ENCODE measurements at regions not wholly inside any gene's neighbourhood (a gene's known extent, or its start where the extent isn't known, plus 50 kb on each side); places are given as distances from the start of the nearest gene placed in this dataset.

DNA sequence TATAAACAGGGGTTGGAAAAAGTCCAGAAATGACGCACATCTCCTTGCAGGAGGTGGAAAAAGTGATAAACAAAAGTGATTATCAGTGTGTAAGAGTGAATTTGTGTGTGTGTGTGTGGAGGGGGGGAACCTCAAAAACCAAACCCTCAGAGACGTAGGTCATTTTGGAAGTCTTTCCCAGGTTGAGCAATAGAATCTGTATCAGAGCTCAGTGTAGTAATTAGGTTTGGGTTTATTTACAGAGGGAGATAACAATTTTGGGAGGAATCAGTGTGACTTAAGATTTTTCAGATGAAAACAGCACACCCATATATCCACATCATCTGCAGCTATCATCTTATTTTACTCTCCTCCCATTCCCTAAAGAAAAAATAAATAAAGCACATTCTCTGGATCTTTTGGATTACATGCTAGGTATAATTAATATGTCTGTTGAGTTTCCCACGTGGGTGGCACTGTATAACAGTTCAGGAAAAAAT, 406.4 kb downstream of the FGF9 start (continued):
- TF ChIP-seq, protein P1, sequence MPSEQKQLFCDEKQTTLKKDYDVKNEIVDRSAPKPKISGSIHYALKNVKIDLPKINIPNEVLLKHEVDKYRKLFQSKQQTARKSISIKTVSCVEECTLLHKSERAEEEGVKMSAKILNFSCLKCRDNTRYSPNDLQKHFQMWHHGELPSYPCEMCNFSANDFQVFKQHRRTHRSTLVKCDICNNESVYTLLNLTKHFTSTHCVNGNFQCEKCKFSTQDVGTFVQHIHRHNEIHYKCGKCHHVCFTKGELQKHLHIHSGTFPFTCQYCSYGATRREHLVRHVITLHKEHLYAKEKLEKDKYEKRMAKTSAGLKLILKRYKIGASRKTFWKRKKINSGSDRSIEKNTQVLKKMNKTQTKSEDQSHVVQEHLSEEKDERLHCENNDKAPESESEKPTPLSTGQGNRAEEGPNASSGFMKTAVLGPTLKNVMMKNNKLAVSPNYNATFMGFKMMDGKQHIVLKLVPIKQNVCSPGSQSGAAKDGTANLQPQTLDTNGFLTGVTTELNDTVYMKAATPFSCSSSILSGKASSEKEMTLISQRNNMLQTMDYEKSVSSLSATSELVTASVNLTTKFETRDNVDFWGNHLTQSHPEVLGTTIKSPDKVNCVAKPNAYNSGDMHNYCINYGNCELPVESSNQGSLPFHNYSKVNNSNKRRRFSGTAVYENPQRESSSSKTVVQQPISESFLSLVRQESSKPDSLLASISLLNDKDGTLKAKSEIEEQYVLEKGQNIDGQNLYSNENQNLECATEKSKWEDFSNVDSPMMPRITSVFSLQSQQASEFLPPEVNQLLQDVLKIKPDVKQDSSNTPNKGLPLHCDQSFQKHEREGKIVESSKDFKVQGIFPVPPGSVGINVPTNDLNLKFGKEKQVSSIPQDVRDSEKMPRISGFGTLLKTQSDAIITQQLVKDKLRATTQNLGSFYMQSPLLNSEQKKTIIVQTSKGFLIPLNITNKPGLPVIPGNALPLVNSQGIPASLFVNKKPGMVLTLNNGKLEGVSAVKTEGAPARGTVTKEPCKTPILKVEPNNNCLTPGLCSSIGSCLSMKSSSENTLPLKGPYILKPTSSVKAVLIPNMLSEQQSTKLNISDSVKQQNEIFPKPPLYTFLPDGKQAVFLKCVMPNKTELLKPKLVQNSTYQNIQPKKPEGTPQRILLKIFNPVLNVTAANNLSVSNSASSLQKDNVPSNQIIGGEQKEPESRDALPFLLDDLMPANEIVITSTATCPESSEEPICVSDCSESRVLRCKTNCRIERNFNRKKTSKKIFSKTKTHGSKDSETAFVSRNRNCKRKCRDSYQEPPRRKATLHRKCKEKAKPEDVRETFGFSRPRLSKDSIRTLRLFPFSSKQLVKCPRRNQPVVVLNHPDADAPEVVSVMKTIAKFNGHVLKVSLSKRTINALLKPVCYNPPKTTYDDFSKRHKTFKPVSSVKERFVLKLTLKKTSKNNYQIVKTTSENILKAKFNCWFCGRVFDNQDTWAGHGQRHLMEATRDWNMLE (tag by site-specific recombination; conservative IDR thresholded peaks at IDR 0.05; ENCODE audit: low read depth): no peak
- TF ChIP-seq ZNF580 (tag by site-specific recombination; IDR thresholded peaks at IDR 0.05) (no peak), EGR2 (tag by site-specific recombination; IDR thresholded peaks at IDR 0.05; ENCODE audit: low read depth) (no peak), ZNF670 (tag by site-specific recombination; IDR thresholded peaks at IDR 0.05; ENCODE audit: low read depth) (no peak), ZNF544 (tag by site-specific recombination; IDR thresholded peaks at IDR 0.05) (no peak), ZNF350 (tag by site-specific recombination; IDR thresholded peaks at IDR 0.05) (no peak), HIC1 (tag by site-specific recombination; IDR thresholded peaks at IDR 0.05) (no peak), ZNF211 (tag by site-specific recombination; IDR thresholded peaks at IDR 0.05; ENCODE audit: low read depth) (no peak), ZNF747 (tag by site-specific recombination; IDR thresholded peaks at IDR 0.05) (no peak), KLF9 (tag by site-specific recombination; IDR thresholded peaks at IDR 0.05; ENCODE audit: low read depth) (no peak), ZNF610 (tag by site-specific recombination; IDR thresholded peaks at IDR 0.05; ENCODE audit: borderline replicate concordance) (no peak), ZNF174 (tag by site-specific recombination; IDR thresholded peaks at IDR 0.05) (no peak), HOXA7 (CRISPR knock-in tag; IDR thresholded peaks at IDR 0.05; ENCODE audit: borderline replicate concordance) (no peak), ZFP37 (tag by site-specific recombination; IDR thresholded peaks at IDR 0.05) (no peak), ZNF704 (tag by site-specific recombination; IDR thresholded peaks at IDR 0.05) (no peak), ZNF394 (tag by site-specific recombination; IDR thresholded peaks at IDR 0.05; ENCODE audit: borderline replicate concordance) (no peak), ZNF529 (tag by site-specific recombination; IDR thresholded peaks at IDR 0.05; ENCODE audit: insufficient replicate concordance) (no peak), ZNF362 (tag by site-specific recombination; IDR thresholded peaks at IDR 0.05) (no peak), ZNF214 (tag by site-specific recombination; IDR thresholded peaks at IDR 0.05; ENCODE audit: borderline replicate concordance) (no peak), ZNF202 (tag by site-specific recombination; IDR thresholded peaks at IDR 0.05; ENCODE audit: borderline replicate concordance) (no peak), ZNF426 (tag by site-specific recombination; IDR thresholded peaks at IDR 0.05) (no peak)
- TF ChIP-seq, protein P2, sequence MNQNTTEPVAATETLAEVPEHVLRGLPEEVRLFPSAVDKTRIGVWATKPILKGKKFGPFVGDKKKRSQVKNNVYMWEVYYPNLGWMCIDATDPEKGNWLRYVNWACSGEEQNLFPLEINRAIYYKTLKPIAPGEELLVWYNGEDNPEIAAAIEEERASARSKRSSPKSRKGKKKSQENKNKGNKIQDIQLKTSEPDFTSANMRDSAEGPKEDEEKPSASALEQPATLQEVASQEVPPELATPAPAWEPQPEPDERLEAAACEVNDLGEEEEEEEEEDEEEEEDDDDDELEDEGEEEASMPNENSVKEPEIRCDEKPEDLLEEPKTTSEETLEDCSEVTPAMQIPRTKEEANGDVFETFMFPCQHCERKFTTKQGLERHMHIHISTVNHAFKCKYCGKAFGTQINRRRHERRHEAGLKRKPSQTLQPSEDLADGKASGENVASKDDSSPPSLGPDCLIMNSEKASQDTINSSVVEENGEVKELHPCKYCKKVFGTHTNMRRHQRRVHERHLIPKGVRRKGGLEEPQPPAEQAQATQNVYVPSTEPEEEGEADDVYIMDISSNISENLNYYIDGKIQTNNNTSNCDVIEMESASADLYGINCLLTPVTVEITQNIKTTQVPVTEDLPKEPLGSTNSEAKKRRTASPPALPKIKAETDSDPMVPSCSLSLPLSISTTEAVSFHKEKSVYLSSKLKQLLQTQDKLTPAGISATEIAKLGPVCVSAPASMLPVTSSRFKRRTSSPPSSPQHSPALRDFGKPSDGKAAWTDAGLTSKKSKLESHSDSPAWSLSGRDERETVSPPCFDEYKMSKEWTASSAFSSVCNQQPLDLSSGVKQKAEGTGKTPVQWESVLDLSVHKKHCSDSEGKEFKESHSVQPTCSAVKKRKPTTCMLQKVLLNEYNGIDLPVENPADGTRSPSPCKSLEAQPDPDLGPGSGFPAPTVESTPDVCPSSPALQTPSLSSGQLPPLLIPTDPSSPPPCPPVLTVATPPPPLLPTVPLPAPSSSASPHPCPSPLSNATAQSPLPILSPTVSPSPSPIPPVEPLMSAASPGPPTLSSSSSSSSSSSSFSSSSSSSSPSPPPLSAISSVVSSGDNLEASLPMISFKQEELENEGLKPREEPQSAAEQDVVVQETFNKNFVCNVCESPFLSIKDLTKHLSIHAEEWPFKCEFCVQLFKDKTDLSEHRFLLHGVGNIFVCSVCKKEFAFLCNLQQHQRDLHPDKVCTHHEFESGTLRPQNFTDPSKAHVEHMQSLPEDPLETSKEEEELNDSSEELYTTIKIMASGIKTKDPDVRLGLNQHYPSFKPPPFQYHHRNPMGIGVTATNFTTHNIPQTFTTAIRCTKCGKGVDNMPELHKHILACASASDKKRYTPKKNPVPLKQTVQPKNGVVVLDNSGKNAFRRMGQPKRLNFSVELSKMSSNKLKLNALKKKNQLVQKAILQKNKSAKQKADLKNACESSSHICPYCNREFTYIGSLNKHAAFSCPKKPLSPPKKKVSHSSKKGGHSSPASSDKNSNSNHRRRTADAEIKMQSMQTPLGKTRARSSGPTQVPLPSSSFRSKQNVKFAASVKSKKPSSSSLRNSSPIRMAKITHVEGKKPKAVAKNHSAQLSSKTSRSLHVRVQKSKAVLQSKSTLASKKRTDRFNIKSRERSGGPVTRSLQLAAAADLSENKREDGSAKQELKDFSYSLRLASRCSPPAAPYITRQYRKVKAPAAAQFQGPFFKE (tag by site-specific recombination; IDR thresholded peaks at IDR 0.05; ENCODE audit: borderline replicate concordance): no peak
